Heart right ventricle (tissue), 16 donors: ENCODE measurements at regions not wholly inside any gene's neighbourhood (a gene's known extent, or its start where the extent isn't known, plus 50 kb on each side); places are given as distances from the start of the nearest gene placed in this dataset.

Experiments
- ATAC-seq, 8 donors: fragments of 200-7000 bp; cut with Tn5 transposase; one replicate each; pipeline ENCODE4 v1.9.1; 2020; ENCODE audit warnings: mild to moderate bottlenecking in 8 of 8, moderate library complexity in 8 of 8, moderate number of reproducible peaks in 1 of 8
- DNase-seq, 2 donors: peaks; one replicate each; pipeline ENCODE4 v3.0.0-alpha.2; 2020
- H3K27ac ChIP-seq, 10 donors: fragments of 200-600 bp; sonication (generic) in 2 of 10; one replicate each; pipeline versions ENCODE4 v1.5.0 to v1.8.0; 2020 to 2022; ENCODE audit warnings: mild to moderate bottlenecking in 3 of 10
- H3K27me3 ChIP-seq, 7 donors: fragments of 200-600 bp; one replicate each; pipeline ENCODE4 v1.8.0; 2021 to 2022; ENCODE audit warnings: mild to moderate bottlenecking in 2 of 7
- H3K36me3 ChIP-seq, 9 donors: fragments of 200-600 bp; sonication (generic) in 1 of 9; one replicate each; pipeline versions ENCODE4 v1.5.0 to v1.8.0; 2020 to 2022; ENCODE audit warnings: mild to moderate bottlenecking in 2 of 9
- H3K4me1 ChIP-seq, 9 donors: fragments of 200-600 bp; sonication (generic) in 1 of 9; one replicate each; pipeline versions ENCODE4 v1.5.0 to v1.8.0; 2020 to 2022; ENCODE audit warnings: mild to moderate bottlenecking in 4 of 9
- H3K4me3 ChIP-seq, 10 donors: fragments of 200-600 bp; sonication (generic) in 2 of 10; one replicate each; pipeline versions ENCODE4 v1.5.0 to v1.8.0; 2020 to 2022; ENCODE audit warnings: mild to moderate bottlenecking in 7 of 10, moderate library complexity in 2 of 10
- H3K9me3 ChIP-seq, 11 donors: fragments of 200-600 bp in 10 of 11; sonication (generic) in 2 of 11; one replicate each; pipeline versions ENCODE4 v1.5.0 to v1.8.0; 2013 to 2022; ENCODE audit warnings: mild to moderate bottlenecking in 2 of 11, control low read depth in 1 of 11, moderate library complexity in 1 of 11
- WGBS, 2 donors: extraction: QIAGEN DNeasy Blood & Tissue Kit; methylation state at CpG; one replicate each; pipeline ENCODE4 v1.1.7; 2013; ENCODE audit warnings: inconsistent platforms in 1 of 2; 5-methylcytosine and 5-hydroxymethylcytosine counted together
- intact Hi-C, 10 donors: fragments of 100-400 bp; cut with DNase I; formaldehyde crosslinking; loops; one replicate each; pipeline versions ENCODE4 v1.11.1 to v1.14.2; 2022
- TF ChIP-seq, protein P1 (sequence below), 9 donors: fragments of 200-600 bp; sonication (generic) in 2 of 9; IDR thresholded peaks; one replicate each; pipeline versions ENCODE4 v1.5.0 to v1.8.0; 2021 to 2022; ENCODE audit warnings: antibody characterized with exemption in 9 of 9, mild to moderate bottlenecking in 5 of 9, moderate library complexity in 1 of 9
- donor health status: Arrhythmogenic right ventricular cardiomyopathy.
- donor health status: ischemic (EF 13 %, LVEDD 7.1; RV severe dilation, severe dysfunction).
- donor health status: healthy with polysubstance abuse.
- donor health status: DM: no; HTN: yes; CAD: no.
- donor health status: DM: no; HTN: no; CAD: no.
- donor health status: ischemic (EF 25% LVEDD 6.9; RV normal size, moderate dysfunction).
- donor health status: ischemic (EF 25% LVEDD 5.7; RV mildly dilated, moderate dysfunction).
- donor health status: healthy.
- donor health status: DM: yes; HTN: yes; CAD: no.
- donor health status: Ischemic cardiomyopathy.
- donor health status: ischemic (EF 35%, LVEDD 5.7; RV mildly dilated, moderate dysfunction).
- donor health status: nonischemic (EF 11% LVEDD 7.7; RV severe dilation, severe dysfunction).
- donor health status: DM: yes; HTN: yes; CAD: no.
- donor health status: PGD.
- donor health status: ischemic (EF 29% LVEDD 5.4; RV normal size, mild dysfunction).
- donor health status: nonischemic (EF 23%, LVEDD 6.1; RV moderate dilation, normal function).

DNA sequence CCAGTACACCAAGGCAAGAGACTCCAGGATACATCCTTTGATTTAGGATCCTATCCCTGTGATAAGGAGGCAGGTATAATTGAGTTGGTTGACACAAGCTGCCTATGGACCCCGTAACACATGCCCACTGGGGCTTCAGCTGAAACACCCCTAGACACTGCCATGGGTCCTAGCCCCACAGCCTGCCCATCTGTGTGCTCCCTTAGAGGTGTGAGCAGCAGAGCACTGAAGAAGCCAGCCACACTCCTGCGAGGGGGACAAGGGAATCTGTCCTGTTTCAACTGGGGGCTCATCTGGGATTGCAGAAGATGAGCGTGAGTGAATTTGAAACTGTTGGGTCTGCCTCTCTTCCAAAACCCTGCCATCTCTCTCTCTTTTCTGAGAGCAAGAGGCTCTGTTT, 385.9 kb upstream of the SLITRK6 start:
- intact Hi-C loops: no loop called here
- no peak for DNase-seq

DNA sequence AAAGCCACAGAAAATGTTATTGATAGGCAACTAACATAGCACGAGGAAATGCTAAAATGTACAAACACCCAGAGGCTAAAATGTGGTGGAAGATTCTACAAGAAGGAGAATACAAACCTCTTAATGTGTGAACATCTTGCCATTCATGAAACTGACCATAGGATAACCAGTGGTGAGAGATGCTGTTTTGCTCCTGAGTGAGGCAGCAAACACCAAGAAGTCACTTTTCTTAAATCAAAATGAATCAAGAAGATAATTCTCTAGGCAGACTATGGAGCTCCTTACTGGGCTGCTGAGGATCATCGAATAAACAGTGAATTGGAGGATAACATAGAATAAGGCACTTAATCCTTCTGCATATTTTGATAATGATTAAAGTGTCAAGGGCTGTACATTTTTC, 375.4 kb upstream of the SLITRK6 start:
- no peak overlapping the region for H3K27ac ChIP-seq
- ATAC-seq: no peak
- peaks cover 0 to 15% (median 0%) of the 10 kb centered on the region in 11 donors for H3K9me3 ChIP-seq
- no peak for DNase-seq
- intact Hi-C loops: no loop called here
- H3K36me3 ChIP-seq: no peaks in the 10 kb centered on the region
- H3K4me3 ChIP-seq: no peak overlapping the region
- H3K4me1 ChIP-seq: no peaks in the 10 kb centered on the region
- TF ChIP-seq, protein P1, sequence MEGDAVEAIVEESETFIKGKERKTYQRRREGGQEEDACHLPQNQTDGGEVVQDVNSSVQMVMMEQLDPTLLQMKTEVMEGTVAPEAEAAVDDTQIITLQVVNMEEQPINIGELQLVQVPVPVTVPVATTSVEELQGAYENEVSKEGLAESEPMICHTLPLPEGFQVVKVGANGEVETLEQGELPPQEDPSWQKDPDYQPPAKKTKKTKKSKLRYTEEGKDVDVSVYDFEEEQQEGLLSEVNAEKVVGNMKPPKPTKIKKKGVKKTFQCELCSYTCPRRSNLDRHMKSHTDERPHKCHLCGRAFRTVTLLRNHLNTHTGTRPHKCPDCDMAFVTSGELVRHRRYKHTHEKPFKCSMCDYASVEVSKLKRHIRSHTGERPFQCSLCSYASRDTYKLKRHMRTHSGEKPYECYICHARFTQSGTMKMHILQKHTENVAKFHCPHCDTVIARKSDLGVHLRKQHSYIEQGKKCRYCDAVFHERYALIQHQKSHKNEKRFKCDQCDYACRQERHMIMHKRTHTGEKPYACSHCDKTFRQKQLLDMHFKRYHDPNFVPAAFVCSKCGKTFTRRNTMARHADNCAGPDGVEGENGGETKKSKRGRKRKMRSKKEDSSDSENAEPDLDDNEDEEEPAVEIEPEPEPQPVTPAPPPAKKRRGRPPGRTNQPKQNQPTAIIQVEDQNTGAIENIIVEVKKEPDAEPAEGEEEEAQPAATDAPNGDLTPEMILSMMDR (IDR thresholded peaks at IDR 0.05): no peak
- WGBS, 2 donors: 71 to 85% methylated on average over 2 of the region's 2 CpGs
- no peaks in the 10 kb centered on the region for H3K27me3 ChIP-seq

More for the DNA sequence above, 385.9 kb upstream of the SLITRK6 start:
- Histone ChIP-seq H3K27me3 (no peaks in the 10 kb centered on the region), H3K36me3 (no peaks in the 10 kb centered on the region), H3K4me3 (no peak overlapping the region), H3K4me1 (no peaks in the 10 kb centered on the region), H3K27ac (no peak overlapping the region), H3K9me3 (peaks cover 0 to 60% (median 0%) of the 10 kb centered on the region in 11 donors)
- TF ChIP-seq, protein P1 (IDR thresholded peaks at IDR 0.05): no peak
- no peak for ATAC-seq
- 85 to 87% methylated on average over 3 of the region's 3 CpGs for WGBS, 2 donors

- TF ChIP-seq, protein P1 (IDR thresholded peaks at IDR 0.05): no peak
- intact Hi-C loops: no loop called here
- Histone ChIP-seq H3K27me3 (no peaks in the 10 kb centered on the region), H3K36me3 (no peaks in the 10 kb centered on the region), H3K4me3 (no peak overlapping the region), H3K4me1 (no peaks in the 10 kb centered on the region), H3K9me3 (peaks cover 0 to 13% (median 0%) of the 10 kb centered on the region in 11 donors), H3K27ac (no peak overlapping the region)
- WGBS, 2 donors: 63 to 76% methylated on average over 3 of the region's 3 CpGs
- DNase-seq (no peak), ATAC-seq (no peak)
These were observed 373.7 kb upstream of the SLITRK6 start for GRCh38 chr13:86172961-86173360.

DNA sequence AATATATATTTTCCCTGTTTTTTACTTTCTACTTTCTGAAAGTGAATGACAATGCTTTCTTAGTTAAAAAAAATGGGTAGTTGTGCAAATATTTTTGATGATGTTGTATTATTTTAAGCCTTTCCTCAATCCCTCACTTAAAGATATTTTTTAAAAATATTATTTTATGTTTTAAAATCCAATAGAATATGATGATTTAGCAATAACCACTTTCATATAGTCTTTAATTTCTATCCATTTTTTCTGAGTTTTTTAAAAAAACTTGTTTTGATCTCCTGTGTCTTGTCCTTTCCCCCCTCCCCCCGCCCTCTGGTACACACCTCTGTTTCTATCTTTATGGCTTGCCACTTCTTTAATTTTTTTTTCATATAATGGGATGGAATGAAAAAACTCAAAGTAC, 362.0 kb upstream of the SLITRK6 start:
- ATAC-seq (no peak), DNase-seq (no peak)
- TF ChIP-seq, protein P1 (IDR thresholded peaks at IDR 0.05): no peak
- H3K27ac ChIP-seq: no peak overlapping the region
- peaks cover 0 to 5% (median 0%) of the 10 kb centered on the region in 11 donors for H3K9me3 ChIP-seq
- WGBS, 2 donors: 43 to 48% methylated on average over 1 of the region's 1 CpG
- H3K27me3 ChIP-seq: no peaks in the 10 kb centered on the region
- no peaks in the 10 kb centered on the region for H3K36me3 ChIP-seq
- H3K4me1 ChIP-seq: no peaks in the 10 kb centered on the region
- intact Hi-C loops: no loop called here
- H3K4me3 ChIP-seq: no peak overlapping the region
